Glomerular visceral epithelial cell (primary cell): ENCODE measurements at regions not wholly inside any gene's neighbourhood (a gene's known extent, or its start where the extent isn't known, plus 50 kb on each side); places are given as distances from the start of the nearest gene placed in this dataset.
"Not testable (repeated sequence)": the region's sequence is repeated elsewhere in the genome, so short reads cannot be mapped to it uniquely, and the experiment has no call there.

Experiments
- DNase-seq: peaks from one replicate; pipeline ENCODE4 v3.0.0-alpha.2; 2016; ENCODE audit errors: extremely low spot score

- no peak for DNase-seq
Measured at GRCh38 chr16:7964744-7965143, 625.6 kb downstream of the TMEM114 start.

GRCh38 chr16:7964167-7964566 is 626.1 kb downstream of the TMEM114 start:
- no peak for DNase-seq

- DNase-seq = no peak
Measured at GRCh38 chr16:7962091-7962879, 628.0 kb downstream of the TMEM114 start.

- DNase-seq = no peak
Measured at GRCh38 chr16:7957151-7957550, 624.5 kb downstream of the RBFOX1 start.

GRCh38 chr16:7953360-7953759 is 620.7 kb downstream of the RBFOX1 start:
- DNase-seq = no peak

- DNase-seq = no peak
Measured at GRCh38 chr16:7946142-7946541, 613.5 kb downstream of the RBFOX1 start.

- no peak for DNase-seq
Measured at GRCh38 chr16:7938175-7938574, 605.5 kb downstream of the RBFOX1 start.

- DNase-seq = no peak
Measured at GRCh38 chr16:7921345-7921744, 588.7 kb downstream of the RBFOX1 start.

- no peak for DNase-seq
Measured at GRCh38 chr16:7919782-7920181, 587.1 kb downstream of the RBFOX1 start.

- DNase-seq = no peak
Measured at GRCh38 chr16:7914748-7915147, 582.1 kb downstream of the RBFOX1 start.

- DNase-seq = no peak
Measured at GRCh38 chr16:7912132-7912531, 579.5 kb downstream of the RBFOX1 start.

- DNase-seq = no peak
Measured at GRCh38 chr16:7910116-7910515, 577.5 kb downstream of the RBFOX1 start.

GRCh38 chr16:7888411-7888810 is 555.8 kb downstream of the RBFOX1 start:
- DNase-seq = no peak

GRCh38 chr16:7887316-7887715 is 554.7 kb downstream of the RBFOX1 start:
- DNase-seq = no peak

GRCh38 chr16:7871979-7872378 is 539.3 kb downstream of the RBFOX1 start:
- no peak for DNase-seq

GRCh38 chr16:7871371-7871770 is 538.7 kb downstream of the RBFOX1 start:
- DNase-seq = no peak

- no peak for DNase-seq
Measured at GRCh38 chr16:7867831-7868230, 535.2 kb downstream of the RBFOX1 start.

- no peak for DNase-seq
Measured at GRCh38 chr16:7866144-7866543, 533.5 kb downstream of the RBFOX1 start.

GRCh38 chr16:7865393-7865792 is 532.7 kb downstream of the RBFOX1 start:
- DNase-seq = not testable (repeated sequence)

GRCh38 chr16:7861891-7862582 is 529.4 kb downstream of the RBFOX1 start:
- DNase-seq = no peak

- DNase-seq = no peak
Measured at GRCh38 chr16:7853197-7853596, 520.6 kb downstream of the RBFOX1 start.

- no peak for DNase-seq
Measured at GRCh38 chr16:7849841-7850240, 517.2 kb downstream of the RBFOX1 start.

- no peak for DNase-seq
Measured at GRCh38 chr16:7843261-7843660, 510.6 kb downstream of the RBFOX1 start.
